HCT116 (cell line): ENCODE measurements at regions not wholly inside any gene's neighbourhood (a gene's known extent, or its start where the extent isn't known, plus 50 kb on each side); places are given as distances from the start of the nearest gene placed in this dataset.
"Not testable (repeated sequence)": the region's sequence is repeated elsewhere in the genome, so short reads cannot be mapped to it uniquely, and the experiment has no call there.

Experiments
- ATAC-seq: fragments of 200-7000 bp; cut with Tn5 transposase; 2 replicates; pipeline ENCODE4 v1.9.1; 2020; ENCODE audit warnings: mild to moderate bottlenecking, moderate library complexity
- BruUV-seq: library from RNA; stranded (reverse); fragments of 400-500 nt; replicated peaks from 2 replicates; lab custom pipeline; 2021; lab: Mats Ljungman, UMichigan
- CTCF ChIA-PET: fragments of 300-600 bp; sonication (Branson Sonifier 250); formaldehyde crosslinking; loops from one replicate; lab custom pipeline; 2021; ENCODE audit warnings: antibody characterized with exemption; lab: Charles Lee
- POLR2A ChIA-PET: fragments of 300-600, 350-600 bp; sonication (Branson Sonifier 250); formaldehyde crosslinking; loops from one replicate; lab custom pipeline; 2021; ENCODE audit warnings: antibody characterized with exemption; lab: Charles Lee
- RAD21 ChIA-PET, 2 experiments: fragments of 300-600 bp; sonication (Branson Sonifier 250); formaldehyde crosslinking; loops; one replicate each; lab custom pipeline; 2023; ENCODE audit warnings: low total read pairs in 2 of 2; ENCODE audit not compliant: uncharacterized antibody in 2 of 2, unreplicated experiment in 2 of 2, low non-redundant PET in 1 of 2; lab: Charles Lee
- DNase-seq: peaks from one replicate; pipeline ENCODE4 v3.0.0-alpha.2; 2010; ENCODE audit warnings: low read depth, low spot score
- H2AFZ ChIP-seq: fragments of 200-600 bp; shearing (Covaris generic), sonication (generic); 2 replicates; pipeline ENCODE4 v1.6.1; 2017; ENCODE audit warnings: low read depth, mixed run types, mixed read lengths, antibody characterized with exemption, low read length; ENCODE audit not compliant: poor library complexity, severe bottlenecking
- H3K27ac ChIP-seq: 2 replicates; pipeline ENCODE4 v1.5.1; 2012; ENCODE audit warnings: low read depth, low read length
- H3K27me3 ChIP-seq: fragments of 200-600 bp; sonication (generic); 2 replicates; pipeline ENCODE4 v1.6.1; 2016; ENCODE audit warnings: mixed run types, low read length, mixed read lengths; ENCODE audit not compliant: insufficient read depth
- H3K36me3 ChIP-seq, 2 experiments: fragments of 200-500 bp in 1 of 2; fragments of 200-600 bp in 1 of 2; sonication (Bioruptor generic) in 1 of 2; sonication (generic) in 1 of 2; 2 replicates each; pipeline versions ENCODE4 v1.5.1 to v1.6.1; 2014 to 2016; ENCODE audit warnings: low read length in 2 of 2, inconsistent platforms in 1 of 2, mixed read lengths in 1 of 2, mixed run types in 1 of 2; ENCODE audit not compliant: insufficient read depth in 2 of 2, control insufficient read depth in 1 of 2
- H3K4me1 ChIP-seq, 2 experiments: fragments of 200-600 bp in 1 of 2; sonication (generic) in 1 of 2; 2 replicates each; pipeline versions ENCODE4 v1.5.1 to v1.6.1; 2012 to 2017; ENCODE audit warnings: low read length in 2 of 2, inconsistent platforms in 1 of 2, mild to moderate bottlenecking in 1 of 2, mixed read lengths in 1 of 2, mixed run types in 1 of 2, moderate library complexity in 1 of 2; ENCODE audit not compliant: insufficient read depth in 2 of 2, control insufficient read depth in 1 of 2
- H3K4me2 ChIP-seq: fragments of 200-600 bp; sonication (generic); 2 replicates; pipeline ENCODE4 v1.6.1; 2017; ENCODE audit warnings: mixed run types, low read length, mixed read lengths
- H3K4me3 ChIP-seq, 2 experiments: fragments of 200-600 bp in 1 of 2; sonication (generic) in 1 of 2; replicated peaks in 1 of 2; 2 replicates each; pipeline ENCODE4 v1.5.1; 2011 to 2016; ENCODE audit warnings: low read length in 2 of 2, control low read depth in 1 of 2, low read depth in 1 of 2, mild to moderate bottlenecking in 1 of 2, mixed read lengths in 1 of 2, mixed run types in 1 of 2
- H3K79me2 ChIP-seq: fragments of 200-600 bp; sonication (generic); 2 replicates; pipeline ENCODE4 v1.6.1; 2017; ENCODE audit warnings: mild to moderate bottlenecking, mixed run types, low read length, moderate library complexity, mixed read lengths; ENCODE audit not compliant: insufficient read depth
- H3K9ac ChIP-seq: fragments of 200-600 bp; sonication (generic); 2 replicates; pipeline ENCODE4 v1.6.1; 2016; ENCODE audit warnings: low read length, mixed read lengths
- H3K9me2 ChIP-seq: fragments of 200-600 bp; sonication (generic), shearing (Covaris generic); 2 replicates; pipeline ENCODE4 v1.6.1; 2017; ENCODE audit warnings: mixed run types, mild to moderate bottlenecking, moderate library complexity; ENCODE audit not compliant: insufficient read depth
- H3K9me3 ChIP-seq, 2 experiments: fragments of 200-500 bp in 1 of 2; fragments of 200-600 bp in 1 of 2; sonication (Bioruptor generic) in 1 of 2; sonication (generic) in 1 of 2; 2 replicates each; pipeline ENCODE4 v1.6.1; 2014 to 2017; ENCODE audit warnings: low read length in 2 of 2, mixed read lengths in 2 of 2, inconsistent platforms in 1 of 2, low read depth in 1 of 2, mild to moderate bottlenecking in 1 of 2, mixed run types in 1 of 2, moderate library complexity in 1 of 2; ENCODE audit not compliant: control insufficient read depth in 1 of 2, insufficient read depth in 1 of 2
- H4K20me1 ChIP-seq: fragments of 200-600 bp; sonication (generic), shearing (Covaris generic); 2 replicates; pipeline ENCODE4 v1.6.1; 2017; ENCODE audit warnings: mixed run types, mild to moderate bottlenecking, moderate library complexity; ENCODE audit not compliant: insufficient read depth
- intact Hi-C: fragments of 100-400 bp; cut with micrococcal nuclease; formaldehyde crosslinking; loops from 2 replicates; pipeline ENCODE4 v1.10.0; 2022
- TF ChIP-seq, protein P1 (sequence below): IDR thresholded peaks from 2 replicates; pipeline ENCODE4 v1.6.1; 2012

DNA sequence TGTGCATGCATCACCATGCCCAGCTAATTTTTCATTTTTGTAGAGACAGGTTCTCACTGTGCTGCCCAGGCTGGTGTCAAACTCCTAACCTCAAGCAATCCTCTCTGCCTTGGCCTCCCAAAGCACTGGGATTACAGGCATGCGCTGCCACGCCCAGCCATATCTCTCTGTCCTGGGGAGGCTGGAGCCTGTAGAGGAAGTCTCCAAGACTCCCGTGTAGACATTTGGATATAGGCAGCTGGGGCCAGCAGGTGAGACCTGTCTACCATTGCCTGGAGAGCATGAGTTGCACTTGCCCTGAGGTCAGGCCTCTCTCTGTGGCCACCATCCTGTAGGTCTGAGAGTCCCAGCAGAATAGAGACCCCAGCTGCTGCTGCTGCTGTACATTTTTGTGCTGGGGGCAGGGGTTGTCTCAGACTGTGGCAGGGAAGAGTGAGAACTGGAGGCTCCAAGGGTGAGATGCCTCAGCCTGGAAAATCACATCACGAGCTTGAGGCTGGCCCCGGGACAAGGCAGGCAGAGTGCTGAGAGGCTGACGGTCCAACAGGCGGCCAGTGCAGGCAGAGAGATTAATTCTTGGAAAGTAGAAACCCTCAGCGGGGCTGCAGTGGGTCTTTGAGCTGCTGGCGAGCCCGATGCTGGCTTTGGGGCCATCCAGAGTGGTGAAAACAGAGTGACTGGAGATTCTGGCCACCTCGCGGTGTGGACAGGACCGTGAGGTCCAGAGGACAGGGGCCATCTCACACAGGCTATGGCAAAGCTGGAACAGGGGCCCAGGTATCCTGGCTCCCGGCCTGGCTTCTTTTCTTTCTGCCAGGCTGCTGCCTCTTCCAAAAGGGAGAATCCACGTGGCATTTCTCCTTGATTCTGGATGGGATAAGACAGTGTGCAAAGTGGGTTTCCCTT, 60.9 kb downstream of the TMEM270 start:
- DNase-seq: no peak
- Histone ChIP-seq H3K9me3 (no peaks in the 10 kb centered on the region), H3K4me3 (no peak overlapping the region), H3K4me2 (no peak overlapping the region), H3K36me3 (no peaks in the 10 kb centered on the region), H3K27ac (no peak overlapping the region), H4K20me1 (no peaks in the 10 kb centered on the region), H3K9ac (no peak overlapping the region), H2AFZ (no peak overlapping the region), H3K4me1 (no peaks in the 10 kb centered on the region), H3K79me2 (no peaks in the 10 kb centered on the region), H3K9me2 (no peaks in the 10 kb centered on the region), H3K27me3 (no peaks in the 10 kb centered on the region)
- ChIA-PET RAD21 (no interaction called here), POLR2A (no interaction called here), CTCF (no interaction called here)
- no peak for ATAC-seq
- TF ChIP-seq, protein P1, sequence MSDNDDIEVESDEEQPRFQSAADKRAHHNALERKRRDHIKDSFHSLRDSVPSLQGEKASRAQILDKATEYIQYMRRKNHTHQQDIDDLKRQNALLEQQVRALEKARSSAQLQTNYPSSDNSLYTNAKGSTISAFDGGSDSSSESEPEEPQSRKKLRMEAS: no peak
- intact Hi-C loops: no loop called here
- no TSS peak for BruUV-seq

DNA sequence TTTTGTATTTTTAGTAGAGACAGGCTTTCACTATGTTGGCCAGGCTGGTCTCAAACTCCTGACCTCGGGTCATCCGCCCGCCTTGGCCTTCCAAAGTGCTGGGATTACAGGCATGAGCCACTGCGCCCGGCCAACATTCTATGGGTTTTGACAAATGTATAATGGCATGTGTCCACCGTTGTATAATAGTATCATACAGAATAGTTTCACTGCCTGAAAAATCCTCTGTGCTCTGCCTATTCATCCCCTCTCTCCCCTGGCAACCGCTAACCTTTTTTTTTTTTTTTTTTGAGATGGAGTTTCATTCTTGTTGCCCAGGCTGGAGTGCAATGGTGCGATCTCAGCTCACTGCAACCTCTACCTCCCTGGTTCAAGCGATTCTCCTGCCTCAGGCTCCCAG, 67.7 kb downstream of the TMEM270 start:
- H3K27ac ChIP-seq, H4K20me1 ChIP-seq, intact Hi-C loops, CTCF ChIA-PET, H3K36me3 ChIP-seq, H2AFZ ChIP-seq, RAD21 ChIA-PET, H3K9ac ChIP-seq, DNase-seq, H3K79me2 ChIP-seq, POLR2A ChIA-PET, H3K9me2 ChIP-seq, H3K4me2 ChIP-seq, H3K4me1 ChIP-seq, H3K4me3 ChIP-seq, H3K27me3 ChIP-seq, ATAC-seq, BruUV-seq, H3K9me3 ChIP-seq: not testable (repeated sequence)
